Adrenal gland (tissue), 5 donors: ENCODE measurements at regions not wholly inside any gene's neighbourhood (a gene's known extent, or its start where the extent isn't known, plus 50 kb on each side); places are given as distances from the start of the nearest gene placed in this dataset.

ENCODE experiments used
- POLR2A ChIP-seq, 2 donors: fragments of 450-650 bp; IDR thresholded peaks; one replicate each; pipeline ENCODE4 v1.6.1; 2017; ENCODE audit warnings: antibody characterized with exemption in 2 of 2, mild to moderate bottlenecking in 2 of 2, moderate library complexity in 1 of 2
- TF ChIP-seq, protein P1 (sequence below), 6 experiments: fragments of 450-650 bp in 4 of 6; fragments of 200-600 bp in 2 of 6; sonication (generic) in 1 of 6; IDR thresholded peaks; 1 replicate in 5 of 6; 2 replicates in 1 of 6; pipeline versions ENCODE4 v1.5.1 to v1.8.0; 2016 to 2021; ENCODE audit warnings: antibody characterized with exemption in 6 of 6, mild to moderate bottlenecking in 2 of 6, moderate library complexity in 1 of 6
- donor health status: DM: no; HTN: no; CAD: no.

DNA sequence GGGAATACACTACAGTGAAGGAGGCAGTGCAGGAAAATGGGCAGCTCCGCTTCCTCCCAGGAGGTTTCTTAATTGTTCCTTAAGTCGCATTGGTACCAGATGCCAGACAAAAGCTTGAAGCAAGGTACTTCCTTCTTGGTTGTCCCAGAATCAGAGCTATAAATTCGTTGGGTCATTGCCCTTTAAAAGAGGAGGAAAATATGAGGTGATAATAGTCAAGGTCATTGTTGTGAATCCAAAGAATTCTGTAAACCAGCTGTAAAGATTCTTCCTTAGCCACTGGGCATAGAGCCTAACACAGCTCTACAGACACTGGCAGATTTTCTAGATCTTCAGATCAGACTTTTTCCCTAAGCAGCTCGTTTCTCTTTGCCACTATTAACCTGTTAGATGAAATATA, 444.1 kb upstream of the TLE4 start:
- TF ChIP-seq, protein P1, sequence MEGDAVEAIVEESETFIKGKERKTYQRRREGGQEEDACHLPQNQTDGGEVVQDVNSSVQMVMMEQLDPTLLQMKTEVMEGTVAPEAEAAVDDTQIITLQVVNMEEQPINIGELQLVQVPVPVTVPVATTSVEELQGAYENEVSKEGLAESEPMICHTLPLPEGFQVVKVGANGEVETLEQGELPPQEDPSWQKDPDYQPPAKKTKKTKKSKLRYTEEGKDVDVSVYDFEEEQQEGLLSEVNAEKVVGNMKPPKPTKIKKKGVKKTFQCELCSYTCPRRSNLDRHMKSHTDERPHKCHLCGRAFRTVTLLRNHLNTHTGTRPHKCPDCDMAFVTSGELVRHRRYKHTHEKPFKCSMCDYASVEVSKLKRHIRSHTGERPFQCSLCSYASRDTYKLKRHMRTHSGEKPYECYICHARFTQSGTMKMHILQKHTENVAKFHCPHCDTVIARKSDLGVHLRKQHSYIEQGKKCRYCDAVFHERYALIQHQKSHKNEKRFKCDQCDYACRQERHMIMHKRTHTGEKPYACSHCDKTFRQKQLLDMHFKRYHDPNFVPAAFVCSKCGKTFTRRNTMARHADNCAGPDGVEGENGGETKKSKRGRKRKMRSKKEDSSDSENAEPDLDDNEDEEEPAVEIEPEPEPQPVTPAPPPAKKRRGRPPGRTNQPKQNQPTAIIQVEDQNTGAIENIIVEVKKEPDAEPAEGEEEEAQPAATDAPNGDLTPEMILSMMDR (IDR thresholded peaks at IDR 0.05): no peak
- TF ChIP-seq POLR2A (IDR thresholded peaks at IDR 0.05): no peak
